ENCODE measurements at regions not wholly inside any gene's neighbourhood (a gene's known extent, or its start where the extent isn't known, plus 50 kb on each side); places are given as distances from the start of the nearest gene placed in this dataset.

GRCh38 chr10:31594347-31594873 lies 275.4 kb downstream of the ZEB1 start:
- no peak overlapping the region for H3K4me3 ChIP-seq (ENCODE audit: low read depth in 1 of 3, low read length in 3 of 3)
- no peak for DNase-seq (ENCODE audit: low spot score)
- 83% methylated on average over 1 of the region's 1 CpG for WGBS
- no peak overlapping the region for H3K27ac ChIP-seq (ENCODE audit: low read depth in 1 of 2, low read length in 2 of 2)
- H3K4me1 ChIP-seq (ENCODE audit: control insufficient read depth in 4 of 4, insufficient read depth in 4 of 4, low read length in 3 of 4) = no peaks in the 10 kb centered on the region
- no peaks in the 10 kb centered on the region for H3K27me3 ChIP-seq (ENCODE audit: control insufficient read depth in 4 of 4, insufficient read depth in 4 of 4, low read length in 3 of 4)
- no peak overlapping the region for H3K9ac ChIP-seq (ENCODE audit: low read depth in 1 of 2, low read length in 2 of 2)
- no peaks in the 10 kb centered on the region for H3K36me3 ChIP-seq (ENCODE audit: control insufficient read depth in 4 of 4, insufficient read depth in 3 of 4, low read depth in 1 of 4, low read length in 3 of 4)
- no peak for TF ChIP-seq JUND (IDR thresholded peaks at IDR 0.05)
- TF ChIP-seq CTCF (IDR thresholded peaks at IDR 0.05; ENCODE audit: low read depth, low read length, missing input control) = no peak
- TF ChIP-seq HNF4A (conservative IDR thresholded peaks at IDR 0.05) = no peak
- TF ChIP-seq MAX (IDR thresholded peaks at IDR 0.05) = no peak
- H3K9me3 ChIP-seq (ENCODE audit: control insufficient read depth in 4 of 4, low read length in 3 of 4) = no peaks in the 10 kb centered on the region

- H3K4me1 ChIP-seq (ENCODE audit: control insufficient read depth in 4 of 4, insufficient read depth in 4 of 4, low read length in 3 of 4) = no peaks in the 10 kb centered on the region
- H3K27ac ChIP-seq (ENCODE audit: low read depth in 1 of 2, low read length in 2 of 2) = no peak overlapping the region
- DNase-seq (ENCODE audit: low spot score) = no peak
- WGBS = 88% methylated on average over 2 of the region's 2 CpGs
- H3K36me3 ChIP-seq (ENCODE audit: control insufficient read depth in 4 of 4, insufficient read depth in 3 of 4, low read depth in 1 of 4, low read length in 3 of 4) = no peaks in the 10 kb centered on the region
- no peak overlapping the region for H3K4me3 ChIP-seq (ENCODE audit: low read depth in 1 of 3, low read length in 3 of 3)
- no peaks in the 10 kb centered on the region for H3K9me3 ChIP-seq (ENCODE audit: control insufficient read depth in 4 of 4, low read length in 3 of 4)
- no peaks in the 10 kb centered on the region for H3K27me3 ChIP-seq (ENCODE audit: control insufficient read depth in 4 of 4, insufficient read depth in 4 of 4, low read length in 3 of 4)
- TF ChIP-seq CTCF (IDR thresholded peaks at IDR 0.05; ENCODE audit: low read depth, low read length, missing input control) = no peak
- no peak for TF ChIP-seq MAX (IDR thresholded peaks at IDR 0.05)
- TF ChIP-seq REST (IDR thresholded peaks at IDR 0.05) = no peak
- TF ChIP-seq ZBTB33 (IDR thresholded peaks at IDR 0.05) = no peak
- H3K9ac ChIP-seq (ENCODE audit: low read depth in 1 of 2, low read length in 2 of 2) = no peak overlapping the region
Measured at GRCh38 chr10:31593124-31593523, 274.1 kb downstream of the ZEB1 start.
